ENCODE measurements at regions not wholly inside any gene's neighbourhood (a gene's known extent, or its start where the extent isn't known, plus 50 kb on each side); places are given as distances from the start of the nearest gene placed in this dataset.

DNA sequence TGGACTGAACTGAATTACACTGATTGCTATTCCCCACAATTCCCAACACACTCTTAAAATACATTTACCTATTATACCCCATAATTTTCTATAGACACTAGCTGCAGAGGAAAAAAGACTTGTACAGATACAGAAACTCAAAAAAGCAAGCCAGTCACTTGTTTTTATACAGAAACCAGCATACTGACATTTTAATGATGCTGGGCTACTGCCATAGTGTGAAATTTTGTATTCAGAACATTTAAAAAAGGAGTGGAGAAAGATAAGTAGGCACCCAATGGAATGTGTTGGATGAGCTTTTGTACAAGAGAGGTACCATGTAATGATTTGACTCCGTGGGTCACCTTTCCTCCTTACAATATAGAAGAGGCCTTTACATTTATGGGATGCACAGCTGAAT lies 740.1 kb downstream of the PLCL1 start:
- TF ChIP-seq, protein P1, sequence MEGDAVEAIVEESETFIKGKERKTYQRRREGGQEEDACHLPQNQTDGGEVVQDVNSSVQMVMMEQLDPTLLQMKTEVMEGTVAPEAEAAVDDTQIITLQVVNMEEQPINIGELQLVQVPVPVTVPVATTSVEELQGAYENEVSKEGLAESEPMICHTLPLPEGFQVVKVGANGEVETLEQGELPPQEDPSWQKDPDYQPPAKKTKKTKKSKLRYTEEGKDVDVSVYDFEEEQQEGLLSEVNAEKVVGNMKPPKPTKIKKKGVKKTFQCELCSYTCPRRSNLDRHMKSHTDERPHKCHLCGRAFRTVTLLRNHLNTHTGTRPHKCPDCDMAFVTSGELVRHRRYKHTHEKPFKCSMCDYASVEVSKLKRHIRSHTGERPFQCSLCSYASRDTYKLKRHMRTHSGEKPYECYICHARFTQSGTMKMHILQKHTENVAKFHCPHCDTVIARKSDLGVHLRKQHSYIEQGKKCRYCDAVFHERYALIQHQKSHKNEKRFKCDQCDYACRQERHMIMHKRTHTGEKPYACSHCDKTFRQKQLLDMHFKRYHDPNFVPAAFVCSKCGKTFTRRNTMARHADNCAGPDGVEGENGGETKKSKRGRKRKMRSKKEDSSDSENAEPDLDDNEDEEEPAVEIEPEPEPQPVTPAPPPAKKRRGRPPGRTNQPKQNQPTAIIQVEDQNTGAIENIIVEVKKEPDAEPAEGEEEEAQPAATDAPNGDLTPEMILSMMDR (IDR thresholded peaks at IDR 0.05): no peak
- TF ChIP-seq POLR2AphosphoS5 (IDR thresholded peaks at IDR 0.05; ENCODE audit: low read depth, low read length) (no peak), GATA2 (CRISPR knock-in tag; IDR thresholded peaks at IDR 0.05) (no peak), RCOR1 (IDR thresholded peaks at IDR 0.05; ENCODE audit: low read length) (no peak), FOXJ3 (CRISPR knock-in tag; IDR thresholded peaks at IDR 0.05) (no peak), FOSL2 (IDR thresholded peaks at IDR 0.05; ENCODE audit: borderline replicate concordance, low read depth) (no peak), JUND (IDR thresholded peaks at IDR 0.05) (no peak)
- TF ChIP-seq, protein P2, sequence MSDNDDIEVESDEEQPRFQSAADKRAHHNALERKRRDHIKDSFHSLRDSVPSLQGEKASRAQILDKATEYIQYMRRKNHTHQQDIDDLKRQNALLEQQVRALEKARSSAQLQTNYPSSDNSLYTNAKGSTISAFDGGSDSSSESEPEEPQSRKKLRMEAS (IDR thresholded peaks at IDR 0.05; ENCODE audit: low read depth): no peak
